Upper lobe of right lung (tissue), 1 donor: ENCODE measurements at regions not wholly inside any gene's neighbourhood (a gene's known extent, or its start where the extent isn't known, plus 50 kb on each side); places are given as distances from the start of the nearest gene placed in this dataset.

Experiments used
- ATAC-seq: fragments of 200-7000 bp; cut with Tn5 transposase; one replicate; pipeline ENCODE4 v1.9.1; 2020; ENCODE audit warnings: mild to moderate bottlenecking, moderate library complexity
- DNase-seq: peaks from one replicate; pipeline ENCODE4 v3.0.0-alpha.2; 2020
- H3K27ac ChIP-seq: fragments of 200-600 bp; one replicate; pipeline ENCODE4 v1.8.0; 2022
- H3K27me3 ChIP-seq: fragments of 200-600 bp; one replicate; pipeline ENCODE4 v1.8.0; 2022; ENCODE audit warnings: mild to moderate bottlenecking
- H3K36me3 ChIP-seq: fragments of 200-600 bp; one replicate; pipeline ENCODE4 v1.8.0; 2022
- H3K4me1 ChIP-seq: fragments of 200-600 bp; one replicate; pipeline ENCODE4 v1.8.0; 2022
- H3K4me3 ChIP-seq: fragments of 200-600 bp; one replicate; pipeline ENCODE4 v1.8.0; 2022; ENCODE audit warnings: mild to moderate bottlenecking
- H3K9me3 ChIP-seq: fragments of 200-600 bp; one replicate; pipeline ENCODE4 v1.8.0; 2022
- CTCF ChIP-seq: fragments of 200-600 bp; IDR thresholded peaks from one replicate; pipeline ENCODE4 v1.8.0; 2022; ENCODE audit warnings: antibody characterized with exemption
- intact Hi-C: fragments of 100-400 bp; cut with DNase I; formaldehyde crosslinking; loops from one replicate; pipeline ENCODE4 v1.11.0; 2022
- donor health status: DM: no; HTN: yes; CAD: no; lungs with severe emphysema.

- intact Hi-C loops: no loop called here
- ATAC-seq (no peak), DNase-seq (no peak)
- Histone ChIP-seq H3K27me3 (no peaks in the 10 kb centered on the region), H3K27ac (no peak overlapping the region), H3K36me3 (no peaks in the 10 kb centered on the region), H3K4me3 (no peak overlapping the region), H3K9me3 (no peaks in the 10 kb centered on the region), H3K4me1 (no peaks in the 10 kb centered on the region)
- no peak for TF ChIP-seq CTCF
These were observed 99.0 kb upstream of the ZFP64 start for GRCh38 chr20:52290569-52290968.

- Histone ChIP-seq H3K27me3 (no peaks in the 10 kb centered on the region), H3K9me3 (no peaks in the 10 kb centered on the region), H3K36me3 (no peaks in the 10 kb centered on the region), H3K27ac (no peak overlapping the region), H3K4me3 (no peak overlapping the region), H3K4me1 (no peaks in the 10 kb centered on the region)
- no peak for TF ChIP-seq CTCF
- DNase-seq: no peak
- intact Hi-C loops: no loop called here
- no peak for ATAC-seq
These were observed 98.5 kb upstream of the ZFP64 start for GRCh38 chr20:52289956-52290565.

GRCh38 chr20:52280407-52280806, 88.8 kb upstream of the ZFP64 start:
- Histone ChIP-seq H3K4me1 (no peaks in the 10 kb centered on the region), H3K27ac (no peak overlapping the region), H3K36me3 (no peaks in the 10 kb centered on the region), H3K27me3 (no peaks in the 10 kb centered on the region), H3K4me3 (no peak overlapping the region), H3K9me3 (no peaks in the 10 kb centered on the region)
- no peak for ATAC-seq
- intact Hi-C loops: no loop called here
- no peak for DNase-seq
- no peak for TF ChIP-seq CTCF

- no peak for TF ChIP-seq CTCF
- intact Hi-C loops: no loop called here
- H3K27me3 ChIP-seq: no peaks in the 10 kb centered on the region
These were observed 88.1 kb upstream of the ZFP64 start for GRCh38 chr20:52279706-52280105.

GRCh38 chr20:52275181-52275691, 83.7 kb upstream of the ZFP64 start:
- H3K9me3 ChIP-seq: no peaks in the 10 kb centered on the region
- H3K4me3 ChIP-seq: no peak overlapping the region
- intact Hi-C loops: no loop called here
- H3K4me1 ChIP-seq: no peaks in the 10 kb centered on the region
- no peak for ATAC-seq
- no peak overlapping the region for H3K27ac ChIP-seq
- no peaks in the 10 kb centered on the region for H3K36me3 ChIP-seq
- DNase-seq: no peak
- TF ChIP-seq CTCF: no peak
- no peaks in the 10 kb centered on the region for H3K27me3 ChIP-seq

More at GRCh38 chr20:52279706-52280105, 88.1 kb upstream of the ZFP64 start:
- Histone ChIP-seq H3K36me3 (no peaks in the 10 kb centered on the region), H3K4me1 (no peaks in the 10 kb centered on the region), H3K4me3 (no peak overlapping the region), H3K9me3 (no peaks in the 10 kb centered on the region), H3K27ac (no peak overlapping the region)
- ATAC-seq: no peak
- DNase-seq: no peak

- H3K4me1 ChIP-seq: no peaks in the 10 kb centered on the region
- ATAC-seq (no peak), DNase-seq (no peak)
- no peaks in the 10 kb centered on the region for H3K36me3 ChIP-seq
- no peaks in the 10 kb centered on the region for H3K9me3 ChIP-seq
- H3K27me3 ChIP-seq: no peaks in the 10 kb centered on the region
- TF ChIP-seq CTCF: no peak
- no peak overlapping the region for H3K27ac ChIP-seq
- no peak overlapping the region for H3K4me3 ChIP-seq
- intact Hi-C loops: no loop called here
These were observed 79.1 kb upstream of the ZFP64 start for GRCh38 chr20:52270696-52271095.
